ENCODE measurements at regions not wholly inside any gene's neighbourhood (a gene's known extent, or its start where the extent isn't known, plus 50 kb on each side); places are given as distances from the start of the nearest gene placed in this dataset.

DNA sequence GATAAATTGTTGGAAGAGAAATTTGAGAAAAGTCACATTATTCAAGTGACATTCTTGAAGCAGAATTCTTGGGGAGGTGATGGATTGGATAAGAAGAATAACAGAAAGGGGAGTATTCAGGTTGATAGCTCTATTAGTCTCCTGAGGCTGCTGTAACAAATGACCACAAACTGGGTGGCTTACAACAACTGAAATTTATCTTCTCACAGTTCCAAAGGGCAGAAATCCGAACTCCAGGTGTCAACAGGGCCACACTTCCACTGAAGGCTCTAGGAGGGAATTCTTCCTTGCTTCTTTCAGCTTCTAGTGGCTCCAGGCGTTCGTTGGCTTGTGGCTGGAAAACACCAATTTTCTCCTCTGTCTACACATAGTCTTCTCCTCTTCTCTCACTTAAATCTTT, 99.8 kb downstream of the TES start:
- DNase-seq (ENCODE audit: low spot score) (no peak), FAIRE-seq (no peak)

DNA sequence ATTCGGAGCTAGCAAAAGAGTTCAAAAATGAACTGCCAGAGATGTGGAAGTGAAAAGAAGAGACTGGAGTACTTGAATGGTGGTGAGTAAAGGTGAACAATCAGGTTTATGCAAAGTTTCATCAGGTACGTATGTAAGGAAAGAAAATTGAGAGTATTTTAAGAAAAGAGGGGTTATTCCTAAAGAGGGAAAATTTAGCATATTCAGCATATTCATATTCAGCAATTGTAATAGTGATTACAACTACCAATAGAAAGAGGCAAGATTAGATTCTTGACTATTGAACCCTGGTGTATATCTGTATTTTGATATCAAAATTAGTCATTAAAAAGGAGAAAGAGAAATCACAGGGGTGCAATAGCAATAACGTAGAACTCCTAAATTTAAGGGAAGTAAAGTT, 100.9 kb downstream of the TES start:
- FAIRE-seq = no peak
- no peak for DNase-seq (ENCODE audit: low spot score)

DNA sequence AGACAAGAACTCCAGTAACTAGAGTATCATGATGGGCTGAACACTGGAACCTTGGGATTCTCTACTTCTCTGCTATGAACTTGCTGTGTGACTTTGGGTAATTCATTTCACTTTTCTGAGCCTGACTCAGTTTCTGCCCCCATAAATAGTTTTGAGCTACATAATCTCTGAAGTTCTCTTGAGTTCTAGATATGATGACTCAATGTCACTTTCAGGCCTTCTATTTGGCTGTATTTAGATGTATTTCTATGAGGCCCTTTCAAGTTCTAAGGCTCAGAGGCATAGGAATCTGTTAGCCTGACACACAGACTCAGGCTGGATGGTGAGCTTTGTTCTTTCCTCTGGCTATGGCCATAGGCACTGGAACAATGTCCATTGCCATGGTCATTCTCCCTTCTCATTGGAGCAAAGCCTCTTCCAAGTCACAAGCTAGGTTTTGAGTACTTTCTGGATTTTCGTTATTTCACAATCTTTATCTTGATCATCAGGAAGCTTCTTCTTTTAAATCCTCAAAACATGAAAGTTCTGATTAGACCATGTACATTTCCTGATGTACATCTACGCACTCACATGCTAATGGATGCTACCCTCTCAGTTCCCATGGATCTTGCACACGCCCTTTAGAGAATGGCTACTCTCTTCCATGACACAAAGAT, 101.6 kb downstream of the TES start:
- FAIRE-seq (no peak), DNase-seq (ENCODE audit: low spot score) (no peak)

DNA sequence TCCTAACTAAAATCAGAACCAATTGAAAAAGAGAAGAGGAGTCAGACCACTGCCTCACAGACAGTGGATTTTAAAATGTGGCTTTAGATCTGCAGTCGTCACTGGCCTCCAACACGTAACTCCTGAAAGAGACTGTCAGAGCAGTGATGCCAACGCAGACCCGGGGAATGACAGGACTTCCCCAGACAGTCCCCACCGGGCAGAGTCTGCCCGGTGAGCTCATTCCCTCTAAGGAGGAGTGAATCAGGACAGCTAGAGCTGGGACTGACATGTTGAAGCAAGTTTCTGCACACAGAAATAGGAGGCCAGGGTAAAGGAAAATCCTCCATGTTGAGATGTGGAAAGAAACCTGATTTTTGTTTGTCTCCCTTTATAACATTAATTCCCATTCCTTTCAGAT, 105.0 kb downstream of the TES start:
- DNase-seq (ENCODE audit: low spot score) = peak; percentile 58
- no peak for FAIRE-seq

DNA sequence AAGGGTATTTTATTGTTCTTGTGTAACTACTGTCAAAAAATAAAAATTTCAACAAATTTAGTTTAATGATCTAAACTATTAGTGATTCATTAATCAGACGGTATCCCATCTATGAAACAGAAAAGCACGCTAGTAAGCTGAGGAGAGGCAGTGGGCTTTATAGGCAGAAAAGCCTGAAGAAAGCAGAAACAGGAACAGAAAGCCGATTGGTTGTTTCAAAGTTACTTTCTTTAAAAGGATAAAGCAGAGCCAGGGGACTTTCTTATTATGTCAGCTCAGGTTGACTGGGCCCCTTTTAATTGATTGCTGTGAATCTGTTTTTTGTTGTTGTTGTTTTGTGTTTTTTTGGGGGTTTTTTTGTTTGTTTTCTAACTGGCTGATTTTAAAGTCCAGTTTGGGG, 105.5 kb downstream of the TES start:
- DNase-seq (ENCODE audit: low spot score) (no peak), FAIRE-seq (no peak)

DNA sequence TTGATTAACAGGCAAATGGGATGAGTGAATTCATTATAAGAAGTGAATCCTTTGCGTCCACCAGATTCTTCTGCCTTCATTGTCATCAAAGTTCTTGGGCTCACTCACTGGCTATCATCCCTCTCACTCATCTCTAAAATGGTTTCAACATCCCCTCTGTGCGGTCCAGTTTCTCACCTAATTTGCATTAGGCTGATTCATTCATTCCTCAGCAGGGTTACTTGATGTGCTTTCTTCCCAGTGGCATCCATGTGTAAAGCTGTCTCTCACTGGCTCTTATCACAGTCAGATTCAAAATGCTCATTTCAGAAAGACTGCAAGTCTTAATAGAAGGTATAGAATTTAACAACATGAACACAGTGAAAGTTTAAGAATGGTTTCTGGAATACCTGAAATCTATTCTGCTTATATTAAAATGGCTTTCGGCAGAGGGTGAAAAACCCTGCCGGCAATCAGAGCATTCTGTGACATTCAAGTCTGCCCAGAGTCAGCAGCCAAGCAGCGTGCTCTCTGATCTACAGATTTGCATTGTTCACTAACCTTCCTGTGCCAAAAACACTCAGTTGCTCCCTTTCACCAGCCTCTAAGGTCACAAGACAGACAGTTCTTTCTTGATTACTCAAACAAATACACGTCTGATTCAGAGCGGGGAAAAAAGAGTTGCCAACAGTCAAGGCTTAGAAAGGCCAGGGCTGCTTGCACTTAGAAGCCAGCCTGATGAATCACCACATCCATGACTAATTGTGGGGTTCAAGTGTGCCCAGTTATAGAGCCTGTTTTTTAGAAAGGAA, 106.7 kb downstream of the TES start:
- FAIRE-seq (no peak), DNase-seq (ENCODE audit: low spot score) (peak; percentile 73)

DNA sequence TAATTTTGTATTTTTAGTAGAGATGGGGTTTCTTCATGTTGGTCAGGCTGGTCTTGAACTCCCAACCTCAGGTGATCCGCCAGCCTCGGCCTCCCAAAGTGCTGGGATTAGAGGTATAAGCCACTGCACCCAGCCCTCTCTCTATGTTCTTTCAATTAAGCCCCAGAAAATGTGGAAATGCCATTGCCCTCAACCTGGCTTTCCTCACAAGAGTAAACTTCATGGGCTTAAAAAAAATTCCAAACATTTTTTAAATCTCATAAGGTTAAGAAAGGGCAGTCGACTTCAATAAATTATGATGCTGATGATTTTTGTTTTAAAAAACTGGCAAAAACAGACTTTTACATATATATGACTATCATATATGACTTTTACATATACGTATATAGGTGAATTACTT, 107.6 kb downstream of the TES start:
- FAIRE-seq = no peak
- DNase-seq (ENCODE audit: low spot score) = no peak

DNA sequence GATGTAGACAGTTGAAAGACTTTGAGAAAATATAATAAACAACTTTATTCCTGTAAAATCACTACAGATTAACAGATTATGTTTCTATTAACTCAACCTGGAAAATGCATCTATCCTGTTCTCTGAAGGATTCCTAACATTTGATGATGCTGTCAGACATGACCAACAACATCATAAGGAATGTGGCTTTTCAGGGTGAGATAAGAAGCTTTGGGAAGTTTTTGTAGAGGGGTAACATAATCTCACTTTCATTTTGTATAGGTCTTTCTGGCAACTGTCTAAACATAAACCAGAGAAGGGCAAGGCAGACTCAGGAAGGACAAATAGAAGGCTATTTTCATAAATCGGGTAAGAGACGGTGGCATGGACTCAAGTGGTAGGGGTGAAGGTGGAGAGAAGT, 112.2 kb downstream of the TES start:
- DNase-seq (ENCODE audit: low spot score) = no peak
- FAIRE-seq = no peak

DNA sequence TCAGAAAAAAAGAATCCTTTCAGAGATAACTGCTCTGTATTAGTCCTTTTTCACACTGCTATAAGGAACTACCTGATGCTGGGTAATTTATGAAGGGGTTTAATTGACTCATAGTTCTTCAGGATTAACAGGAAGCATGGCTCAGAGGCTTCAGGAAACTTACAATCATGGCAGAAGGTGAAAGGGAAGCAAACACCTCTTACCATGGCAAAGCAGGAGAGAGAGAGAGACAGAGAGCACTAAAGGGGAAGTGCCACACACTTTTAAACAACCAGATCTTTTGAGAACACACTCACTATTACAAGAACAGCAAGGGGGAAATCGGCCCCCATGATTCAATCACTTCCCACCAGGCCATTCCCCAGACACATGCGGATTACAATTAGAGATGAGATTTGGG, 114.2 kb downstream of the TES start:
- DNase-seq (ENCODE audit: low spot score) = no peak
- no peak for FAIRE-seq

DNA sequence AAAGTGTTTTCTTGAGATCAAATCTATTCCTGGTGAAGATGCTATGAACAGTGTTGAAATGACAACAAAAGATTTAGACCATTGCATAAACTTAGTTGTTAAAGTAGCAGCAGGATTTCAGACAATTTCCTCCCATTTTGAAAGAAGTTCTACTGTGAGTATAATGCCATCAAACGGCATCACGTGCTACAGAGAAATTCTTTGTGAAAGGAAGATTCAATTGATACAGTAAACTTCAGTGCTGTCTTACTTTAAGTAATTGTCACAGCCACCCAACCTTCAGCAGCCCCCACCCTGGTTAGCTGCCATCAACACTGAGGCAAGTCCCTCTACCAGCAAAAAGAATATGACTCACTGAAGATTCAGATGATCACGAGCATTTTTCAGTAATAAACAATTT, 115.2 kb downstream of the TES start:
- no peak for DNase-seq (ENCODE audit: low spot score)
- FAIRE-seq = no peak

DNA sequence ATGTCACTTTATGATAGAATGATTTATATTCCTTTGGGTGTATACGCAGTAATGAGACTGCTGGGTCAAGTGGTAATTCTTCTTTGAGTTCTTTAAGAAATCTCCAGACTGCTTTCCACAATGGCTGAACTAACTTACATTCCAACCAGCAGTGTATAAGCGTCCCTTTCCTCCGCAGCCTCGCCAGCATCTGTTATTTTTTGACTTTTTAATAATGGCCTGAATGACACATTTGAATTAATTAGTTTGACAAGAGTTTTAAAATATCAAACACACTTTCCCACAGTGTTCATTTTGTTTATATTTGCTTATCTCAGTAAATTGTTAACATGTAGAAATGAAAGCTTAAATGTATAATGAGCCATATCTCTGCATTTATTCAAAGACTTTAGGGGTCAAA, 116.8 kb downstream of the TES start:
- DNase-seq (ENCODE audit: low spot score) (no peak), FAIRE-seq (no peak)

DNA sequence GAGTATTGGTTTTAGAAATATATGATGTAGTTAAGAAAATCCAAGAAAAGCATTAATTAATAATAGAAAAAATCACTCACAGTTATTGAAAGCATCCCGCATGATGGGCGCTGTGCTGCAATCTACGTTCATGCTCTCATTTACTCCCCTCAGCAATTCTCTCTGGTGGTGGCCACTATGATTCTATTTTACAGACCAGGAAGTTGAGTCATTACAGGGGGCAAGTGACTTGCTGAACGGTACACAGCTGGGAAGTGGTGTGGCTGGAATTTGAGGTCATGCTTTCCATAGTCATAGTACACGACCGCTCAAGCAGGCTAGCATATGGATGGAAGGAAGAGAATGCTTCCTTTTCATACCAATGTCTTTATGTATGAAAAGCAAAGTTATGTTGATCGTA, 117.4 kb downstream of the TES start:
- FAIRE-seq (no peak), DNase-seq (ENCODE audit: low spot score) (peak; percentile 46)

DNA sequence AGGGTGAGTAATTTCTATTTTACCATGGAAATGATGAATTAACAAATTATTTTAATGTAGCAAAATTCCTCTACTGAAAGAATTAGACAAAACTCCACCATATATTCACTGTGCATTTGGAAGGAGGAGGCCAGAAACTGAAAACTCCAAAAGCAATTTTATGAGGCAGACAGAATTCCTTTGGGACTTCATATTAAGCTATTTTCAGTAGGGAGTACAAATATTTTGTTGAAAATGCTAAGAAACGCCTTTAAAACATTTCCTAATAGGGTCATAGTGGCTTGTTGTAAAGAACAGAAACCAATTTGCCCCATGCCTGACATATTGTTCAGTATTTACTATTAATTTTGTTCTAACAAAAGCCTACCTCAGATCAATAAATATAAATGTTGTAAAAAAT, 117.8 kb downstream of the TES start:
- FAIRE-seq = no peak
- DNase-seq (ENCODE audit: low spot score) = no peak

DNA sequence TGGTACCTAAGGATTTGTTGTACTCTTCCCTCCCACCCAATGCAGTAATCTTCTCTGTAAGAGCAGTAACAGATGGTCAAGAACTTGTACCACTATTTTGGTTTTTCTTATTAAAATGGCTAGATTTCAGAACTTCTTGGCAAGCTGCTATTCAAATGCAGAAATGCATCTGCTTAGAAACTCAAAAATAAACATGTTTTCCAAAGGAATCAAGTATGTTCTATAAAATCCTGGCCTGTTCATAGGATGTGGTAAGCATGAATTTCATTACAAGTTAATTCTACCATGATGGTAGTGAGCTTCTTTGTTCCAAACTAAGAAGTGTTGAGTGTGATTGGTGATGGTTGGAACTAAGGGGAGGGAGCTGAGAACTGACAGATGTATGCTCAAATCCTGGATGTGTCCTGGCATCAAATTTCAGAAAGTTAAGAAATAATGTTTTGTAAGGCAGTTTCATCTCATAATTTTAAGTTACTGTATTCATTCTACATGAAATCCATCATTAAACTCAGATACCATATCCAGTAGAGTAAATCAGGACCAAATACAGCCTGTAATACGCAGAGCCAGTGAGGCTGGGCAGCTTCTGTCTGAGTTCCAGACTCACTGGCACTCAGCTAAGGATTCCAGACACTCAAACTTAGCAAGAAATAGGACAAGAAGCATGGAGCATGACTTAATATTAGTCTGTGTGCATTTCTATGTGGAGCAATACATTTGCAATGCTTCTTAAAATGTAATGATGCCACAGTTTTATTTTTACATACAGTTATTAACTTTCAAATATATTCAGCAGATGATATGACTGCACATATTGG, 119.6 kb downstream of the TES start:
- DNase-seq (ENCODE audit: low spot score) (no peak), FAIRE-seq (no peak)

DNA sequence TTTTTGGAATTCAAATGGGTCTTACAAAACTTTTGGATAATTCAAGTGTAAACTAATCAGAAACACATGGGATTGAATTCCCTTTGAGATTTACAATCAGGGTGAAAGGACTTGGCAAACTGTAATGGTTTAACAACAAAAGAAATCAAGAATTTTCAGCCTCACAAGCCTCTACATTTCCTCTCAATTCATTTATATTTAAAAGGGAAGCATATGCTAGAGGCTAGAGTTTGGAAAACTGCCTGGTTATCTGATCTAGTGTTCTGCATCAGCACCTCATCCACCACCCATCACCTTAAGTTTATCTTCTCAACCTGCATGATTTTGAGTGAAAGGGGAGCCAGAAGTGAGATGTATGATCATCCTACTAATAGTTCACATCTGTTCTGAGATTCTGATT, 120.7 kb downstream of the TES start:
- DNase-seq (ENCODE audit: low spot score) (no peak), FAIRE-seq (no peak)

DNA sequence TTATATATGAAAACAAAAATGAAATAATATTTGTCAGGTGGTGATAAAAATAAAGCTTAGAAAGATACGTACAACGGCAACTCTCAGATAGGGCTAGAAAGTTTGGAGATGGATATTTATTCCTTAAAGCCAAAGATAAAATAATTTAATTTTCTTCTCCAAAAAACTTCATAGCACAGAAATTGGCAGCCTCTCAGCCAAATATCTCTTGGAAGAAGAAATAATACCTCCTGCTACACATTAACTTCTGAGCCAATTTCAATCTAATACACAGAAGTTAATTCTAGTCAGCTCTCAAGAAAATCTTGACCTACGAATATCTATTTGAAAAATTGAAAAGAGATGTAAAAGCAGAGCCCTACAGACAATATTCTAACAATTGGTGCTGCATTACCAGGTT, 122.4 kb downstream of the TES start:
- FAIRE-seq = no peak

DNA sequence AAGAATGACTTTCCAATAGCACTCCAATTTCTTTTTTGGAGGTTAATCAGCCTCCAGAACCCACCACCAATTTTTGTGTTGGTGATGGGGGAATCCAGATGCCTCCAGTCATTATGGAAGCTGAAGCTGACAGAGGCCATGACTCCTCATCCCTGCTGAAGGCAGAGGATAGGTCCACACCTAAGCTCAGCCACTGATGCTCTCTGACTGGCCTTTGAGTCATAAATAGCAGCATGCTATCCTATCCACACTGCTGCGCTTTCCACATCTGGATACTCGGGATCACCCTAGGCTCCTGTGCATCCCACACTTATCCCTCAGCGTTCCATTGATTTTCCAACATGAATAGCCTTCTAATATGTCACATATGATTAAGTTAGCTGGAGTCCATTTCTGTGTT, 124.2 kb downstream of the TES start:
- FAIRE-seq (no peak), DNase-seq (ENCODE audit: low spot score) (no peak)

More for the DNA sequence above, 122.4 kb downstream of the TES start:
- DNase-seq (ENCODE audit: low spot score) = no peak

DNA sequence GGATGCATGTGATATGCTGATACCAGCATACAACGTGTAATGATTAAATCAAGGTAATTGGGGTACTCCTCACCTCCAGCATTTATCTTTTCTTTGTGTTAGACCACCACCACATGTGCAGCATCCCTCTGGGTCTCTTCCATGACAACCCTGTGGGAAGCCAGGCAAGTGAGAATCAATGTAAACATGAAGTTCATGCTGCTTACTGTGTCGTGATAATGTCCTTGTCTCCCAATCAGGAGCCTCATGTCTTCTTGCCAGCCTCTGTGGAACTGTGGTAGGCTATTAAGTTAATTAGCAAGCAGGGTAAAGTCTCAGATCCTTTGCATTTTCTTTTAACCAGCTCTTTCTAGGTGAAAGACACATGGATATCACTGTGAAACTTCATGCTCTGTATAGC, 126.7 kb downstream of the TES start:
- FAIRE-seq (no peak), DNase-seq (ENCODE audit: low spot score) (no peak)

DNA sequence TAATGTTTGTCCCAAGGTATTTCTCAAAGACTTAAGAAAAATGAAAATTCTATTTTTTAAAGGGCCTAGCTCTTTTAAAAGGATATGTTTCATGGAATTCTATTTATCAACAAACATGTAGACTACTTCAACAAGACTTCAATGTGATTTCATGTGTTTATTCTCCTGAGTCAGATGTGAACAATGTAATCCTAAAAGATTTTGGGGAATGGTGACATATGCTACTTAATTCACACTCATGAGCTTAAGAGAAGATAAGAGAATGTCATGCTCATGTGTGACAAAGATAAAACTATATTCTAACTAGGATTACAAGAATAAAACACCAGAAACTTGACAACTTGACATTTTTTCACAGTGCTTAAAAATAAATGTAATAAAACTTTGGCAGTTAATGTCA, 127.5 kb downstream of the TES start:
- FAIRE-seq (no peak), DNase-seq (ENCODE audit: low spot score) (no peak)

DNA sequence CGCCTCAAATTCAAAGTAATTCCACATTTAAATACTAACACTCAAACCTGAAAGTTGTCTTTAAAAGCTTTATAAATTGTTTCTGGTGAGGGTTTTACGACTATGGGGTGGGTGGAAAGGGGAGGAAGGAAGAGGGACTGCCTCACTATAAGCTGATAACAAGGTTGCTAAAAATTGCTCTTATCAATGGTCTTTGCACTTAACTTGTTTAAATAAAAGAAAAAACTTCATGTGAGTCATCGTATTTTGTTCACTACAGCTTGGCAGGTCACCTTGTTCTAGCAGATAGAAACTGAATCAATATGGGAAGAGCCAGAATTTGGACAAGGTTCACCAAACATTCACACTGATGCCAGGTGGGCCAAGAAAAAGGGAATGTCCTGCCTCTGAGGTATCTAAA, 129.2 kb downstream of the TES start:
- no peak for FAIRE-seq
- DNase-seq (ENCODE audit: low spot score) = no peak

DNA sequence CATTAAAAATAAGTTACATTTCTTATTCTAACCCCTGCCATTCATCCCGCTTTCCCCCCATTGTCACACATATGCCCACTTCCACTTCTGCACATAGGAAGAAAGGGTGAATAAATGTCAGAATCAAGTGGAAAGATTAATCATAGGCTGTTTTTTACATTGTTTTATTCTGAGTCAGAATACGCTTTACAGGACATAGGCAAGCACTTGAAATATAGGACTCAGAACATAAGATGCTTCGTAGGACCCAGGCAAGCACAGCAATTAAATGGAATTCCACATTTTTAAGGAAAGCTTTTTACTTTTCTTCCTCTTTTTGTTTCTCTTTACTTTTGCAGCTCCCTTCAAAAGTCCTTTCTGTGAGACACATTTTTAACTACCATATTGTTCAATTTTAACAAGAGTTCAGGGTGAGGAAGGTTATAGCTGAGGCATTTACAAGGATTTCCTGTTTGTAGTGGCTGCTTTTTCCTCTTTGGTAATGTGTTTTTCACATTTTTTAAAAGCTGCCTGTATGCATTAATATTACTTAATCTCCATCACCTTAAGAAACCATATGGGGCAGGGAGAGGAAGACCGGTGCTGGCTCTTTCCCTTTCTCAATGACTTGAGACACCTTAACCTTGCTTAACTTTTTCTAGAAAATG, 130.0 kb downstream of the TES start:
- DNase-seq (ENCODE audit: low spot score) = no peak
- no peak for FAIRE-seq

Data from urothelium cell line (cell line).